MCF 10A (cell line): ENCODE measurements at regions not wholly inside any gene's neighbourhood (a gene's known extent, or its start where the extent isn't known, plus 50 kb on each side); places are given as distances from the start of the nearest gene placed in this dataset.

Source experiments
- BruUV-seq: library from RNA; stranded (reverse); fragments of 400-500 nt; replicated peaks from 2 replicates; lab custom pipeline; 2021; lab: Mats Ljungman, UMichigan
- CTCF ChIA-PET: fragments of 300-600 bp; sonication (Branson Sonifier 250); formaldehyde crosslinking; extraction: SDS; loops from one replicate; lab custom pipeline; 2021; ENCODE audit warnings: antibody characterized with exemption, inconsistent platforms; lab: Yijun Ruan, JAX
- POLR2A ChIA-PET: fragments of 300-600, 350-650 bp; sonication (Branson Sonifier 250); formaldehyde crosslinking; extraction: SDS; loops from one replicate; lab custom pipeline; 2020; ENCODE audit warnings: antibody characterized with exemption, inconsistent platforms; lab: Yijun Ruan, JAX
- DNase-seq: peaks from one replicate; pipeline ENCODE4 v3.0.0-alpha.2; 2018; ENCODE audit not compliant: unreplicated experiment
- H3K27ac Mint-ChIP-seq: one replicate; pipeline ENCODE4 v1.8.0; 2022; ENCODE audit warnings: mild to moderate bottlenecking, low read depth, mixed read lengths; ENCODE audit not compliant: unreplicated experiment
- H3K27me3 Mint-ChIP-seq: one replicate; pipeline ENCODE4 v1.8.0; 2022; ENCODE audit warnings: mixed read lengths; ENCODE audit not compliant: insufficient read depth, unreplicated experiment
- H3K36me3 Mint-ChIP-seq: one replicate; pipeline ENCODE4 v1.8.0; 2022; ENCODE audit warnings: mild to moderate bottlenecking, moderate library complexity, mixed read lengths; ENCODE audit not compliant: insufficient read depth, unreplicated experiment
- H3K4me1 Mint-ChIP-seq: one replicate; pipeline ENCODE4 v1.8.0; 2022; ENCODE audit warnings: mixed read lengths; ENCODE audit not compliant: insufficient read depth, unreplicated experiment
- H3K4me3 Mint-ChIP-seq: one replicate; pipeline ENCODE4 v1.8.0; 2022; ENCODE audit warnings: mild to moderate bottlenecking, moderate library complexity, mixed read lengths; ENCODE audit not compliant: unreplicated experiment
- H3K9me3 Mint-ChIP-seq: one replicate; pipeline ENCODE4 v1.8.0; 2022; ENCODE audit warnings: mixed read lengths; ENCODE audit not compliant: unreplicated experiment
- CTCF ChIP-seq: fragments of 200-600 bp; IDR thresholded peaks from one replicate; pipeline ENCODE4 v1.8.0; 2022; ENCODE audit warnings: antibody characterized with exemption, mild to moderate bottlenecking; ENCODE audit not compliant: unreplicated experiment
- intact Hi-C: fragments of 100-400 bp; cut with micrococcal nuclease; formaldehyde crosslinking; loops from 2 replicates; pipeline ENCODE4 v1.14.1; 2022

DNA sequence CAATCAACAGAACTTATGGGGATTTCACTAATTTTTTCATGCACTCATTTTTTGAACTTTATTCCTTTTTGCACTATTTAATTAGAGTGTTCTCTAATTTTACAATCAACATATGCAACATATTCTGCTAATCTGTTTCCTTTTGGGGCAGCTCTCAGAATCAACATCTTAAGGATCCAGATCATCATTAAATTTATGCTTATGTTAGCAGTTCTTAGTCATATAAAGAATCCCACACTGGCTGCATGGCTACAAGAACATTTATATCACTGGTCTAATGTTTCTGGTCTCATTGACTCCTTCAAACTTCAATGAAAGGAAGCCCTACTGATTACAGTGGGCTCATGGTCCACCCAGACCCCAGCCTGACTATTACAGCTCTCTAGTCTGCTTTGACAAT, 245.2 kb downstream of the RBM26 start:
- no TSS peak for BruUV-seq

DNA sequence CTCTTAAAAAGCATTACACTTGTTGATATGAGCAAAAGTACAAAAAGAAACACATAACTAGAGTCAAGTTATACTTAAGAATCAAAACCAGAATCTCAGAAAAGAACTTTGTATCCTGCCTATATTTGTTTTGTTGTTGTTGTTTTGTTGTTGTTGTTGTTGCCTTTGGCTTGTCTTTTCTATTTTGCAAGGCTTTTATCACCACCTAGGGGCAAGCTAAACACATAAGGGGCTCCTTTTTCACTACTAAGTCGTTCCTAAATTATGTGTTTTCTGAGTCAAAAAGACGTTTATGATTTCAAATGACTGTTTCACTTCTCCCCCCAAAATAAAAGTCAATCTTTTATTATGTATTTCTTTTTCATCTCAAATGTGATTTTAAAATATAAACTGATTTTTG, 250.2 kb downstream of the RBM26 start:
- no peak overlapping the region for H3K27ac Mint-ChIP-seq
- H3K4me3 Mint-ChIP-seq: no peak overlapping the region
- no peaks in the 10 kb centered on the region for H3K9me3 Mint-ChIP-seq
- intact Hi-C loops: no loop called here
- BruUV-seq: no TSS peak
- no peaks in the 10 kb centered on the region for H3K27me3 Mint-ChIP-seq
- DNase-seq: no peak
- no peak for TF ChIP-seq CTCF
- ChIA-PET POLR2A (interaction anchor here (1.1 kb wide), 1 partner anchor 30 kb away, joined by 3 read pairs; no protein-coding TSS in a partner anchor), CTCF (no interaction called here)
- no peaks in the 10 kb centered on the region for H3K4me1 Mint-ChIP-seq
- H3K36me3 Mint-ChIP-seq: no peaks in the 10 kb centered on the region

More for the DNA sequence above, 245.2 kb downstream of the RBM26 start:
- CTCF ChIA-PET: interaction anchor here (0.6 to 0.9 kb wide), 2 partner anchors 21 to 355 kb away, joined by 3 to 4 read pairs; no protein-coding TSS in a partner anchor
- Mint-ChIP-seq H3K9me3 (no peaks in the 10 kb centered on the region), H3K27ac (no peak overlapping the region), H3K4me3 (no peak overlapping the region), H3K4me1 (no peaks in the 10 kb centered on the region), H3K27me3 (no peaks in the 10 kb centered on the region), H3K36me3 (peaks cover 6% of the 10 kb centered on the region)
- intact Hi-C loops: no loop called here
- DNase-seq: no peak
- no peak for TF ChIP-seq CTCF
- POLR2A ChIA-PET: interaction anchor here (0.7 to 1.1 kb wide), 2 partner anchors 9 to 77 kb away, joined by 3 read pairs; no protein-coding TSS in a partner anchor

GRCh38 chr13:79149210-79149609, 256.8 kb downstream of the RBM26 start:
- no peak for DNase-seq
- POLR2A ChIA-PET: no interaction called here
- H3K27ac Mint-ChIP-seq: no peak overlapping the region
- no peak overlapping the region for H3K4me3 Mint-ChIP-seq
- TF ChIP-seq CTCF: no peak
- no peaks in the 10 kb centered on the region for H3K36me3 Mint-ChIP-seq
- H3K9me3 Mint-ChIP-seq: peaks cover 5% of the 10 kb centered on the region
- H3K4me1 Mint-ChIP-seq: no peaks in the 10 kb centered on the region
- BruUV-seq: no TSS peak
- intact Hi-C loops: no loop called here
- H3K27me3 Mint-ChIP-seq: no peaks in the 10 kb centered on the region
- CTCF ChIA-PET: interaction anchor here (1.2 kb wide), 1 partner anchor 13 kb away, joined by 3 read pairs; no protein-coding TSS in a partner anchor

GRCh38 chr13:79141082-79141481, 265.0 kb downstream of the RBM26 start:
- ChIA-PET CTCF (no interaction called here), POLR2A (no interaction called here)
- Mint-ChIP-seq H3K27me3 (no peaks in the 10 kb centered on the region), H3K9me3 (peaks cover 5% of the 10 kb centered on the region), H3K4me3 (no peak overlapping the region), H3K27ac (no peak overlapping the region), H3K36me3 (no peaks in the 10 kb centered on the region), H3K4me1 (no peaks in the 10 kb centered on the region)
- BruUV-seq: no TSS peak
- no peak for DNase-seq
- intact Hi-C loops: loop anchor here (5.0 kb wide), 1 partner anchor 79 kb away; no protein-coding TSS in a partner anchor
- no peak for TF ChIP-seq CTCF
